ENCODE measurements at regions not wholly inside any gene's neighbourhood (a gene's known extent, or its start where the extent isn't known, plus 50 kb on each side); places are given as distances from the start of the nearest gene placed in this dataset.

DNA sequence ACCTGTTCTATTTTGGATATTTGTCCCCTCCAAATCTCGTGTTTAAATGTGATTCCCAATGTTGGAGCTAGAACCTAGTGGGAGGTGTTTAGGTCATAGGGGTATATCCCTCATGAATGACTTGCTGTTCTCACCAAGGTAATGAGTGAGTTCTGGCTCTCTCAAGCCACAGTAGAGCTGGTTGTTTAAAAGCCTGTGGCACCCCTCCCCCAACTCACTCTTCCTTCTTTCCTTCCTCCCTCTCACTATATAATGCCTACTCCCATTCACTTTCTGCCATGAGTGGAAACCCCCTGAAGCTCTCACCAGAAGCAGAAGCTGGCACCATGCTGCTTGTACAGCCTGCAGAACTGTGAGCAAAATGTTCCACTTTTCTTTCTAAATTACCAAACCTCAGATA, 341.1 kb downstream of the SI start:
- Histone ChIP-seq H3K27me3 (ENCODE audit: control insufficient read depth in 2 of 2, insufficient read depth in 2 of 2, low read length in 2 of 2) (no peaks in the 10 kb centered on the region), H3K9ac (replicated peaks; ENCODE audit: extremely low read depth, insufficient read depth, low read length) (no peak overlapping the region), H3K4me3 (replicated peaks in 1 of 3; ENCODE audit: insufficient read depth in 1 of 3, low read depth in 1 of 3, low read length in 3 of 3) (no peak overlapping the region), H3K79me2 (ENCODE audit: control insufficient read depth, insufficient read depth, low read length) (no peaks in the 10 kb centered on the region), H4K20me1 (replicated peaks; ENCODE audit: control insufficient read depth, extremely low read depth, insufficient read depth, low read length) (no peaks in the 10 kb centered on the region), H3K9me3 (replicated peaks; ENCODE audit: control insufficient read depth, insufficient read depth, low read length) (peaks cover 15% of the 10 kb centered on the region), H3K27ac (ENCODE audit: insufficient read depth, low read depth, low read length) (no peak overlapping the region), H3K4me1 (ENCODE audit: control insufficient read depth, extremely low read depth, insufficient read depth, low read length) (no peaks in the 10 kb centered on the region), H2AFZ (ENCODE audit: low read depth, low read length) (no peak overlapping the region), H3K36me3 (ENCODE audit: control insufficient read depth in 2 of 2, extremely low read depth in 1 of 2, insufficient read depth in 2 of 2, low read length in 2 of 2) (no peaks in the 10 kb centered on the region), H3K4me2 (ENCODE audit: insufficient read depth, low read length) (no peak overlapping the region), H3K9me1 (replicated peaks; ENCODE audit: control insufficient read depth, extremely low read depth, insufficient read depth, low read length) (no peaks in the 10 kb centered on the region)
- TF ChIP-seq EZH2 (IDR thresholded peaks at IDR 0.05; ENCODE audit: borderline replicate concordance, low read depth, low read length, severe bottlenecking) (no peak), FOS (IDR thresholded peaks at IDR 0.05; ENCODE audit: borderline replicate concordance, insufficient read depth, low read length) (no peak), MYC (IDR thresholded peaks at IDR 0.05; ENCODE audit: low read depth, low read length) (no peak), GATA2 (IDR thresholded peaks at IDR 0.05; ENCODE audit: insufficient read depth, insufficient read length, low read depth, low read length) (no peak), POLR2AphosphoS5 (IDR thresholded peaks at IDR 0.05; ENCODE audit: insufficient read depth, low read depth, low read length) (no peak), POLR2A (IDR thresholded peaks at IDR 0.05; ENCODE audit: low read depth, low read length) (no peak), JUN (IDR thresholded peaks at IDR 0.05; ENCODE audit: borderline replicate concordance, insufficient read depth, insufficient read length, low read depth) (no peak)
- TF ChIP-seq, protein P1, sequence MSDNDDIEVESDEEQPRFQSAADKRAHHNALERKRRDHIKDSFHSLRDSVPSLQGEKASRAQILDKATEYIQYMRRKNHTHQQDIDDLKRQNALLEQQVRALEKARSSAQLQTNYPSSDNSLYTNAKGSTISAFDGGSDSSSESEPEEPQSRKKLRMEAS (IDR thresholded peaks at IDR 0.05; ENCODE audit: insufficient read depth, insufficient read length): no peak
- TF ChIP-seq, protein P2, sequence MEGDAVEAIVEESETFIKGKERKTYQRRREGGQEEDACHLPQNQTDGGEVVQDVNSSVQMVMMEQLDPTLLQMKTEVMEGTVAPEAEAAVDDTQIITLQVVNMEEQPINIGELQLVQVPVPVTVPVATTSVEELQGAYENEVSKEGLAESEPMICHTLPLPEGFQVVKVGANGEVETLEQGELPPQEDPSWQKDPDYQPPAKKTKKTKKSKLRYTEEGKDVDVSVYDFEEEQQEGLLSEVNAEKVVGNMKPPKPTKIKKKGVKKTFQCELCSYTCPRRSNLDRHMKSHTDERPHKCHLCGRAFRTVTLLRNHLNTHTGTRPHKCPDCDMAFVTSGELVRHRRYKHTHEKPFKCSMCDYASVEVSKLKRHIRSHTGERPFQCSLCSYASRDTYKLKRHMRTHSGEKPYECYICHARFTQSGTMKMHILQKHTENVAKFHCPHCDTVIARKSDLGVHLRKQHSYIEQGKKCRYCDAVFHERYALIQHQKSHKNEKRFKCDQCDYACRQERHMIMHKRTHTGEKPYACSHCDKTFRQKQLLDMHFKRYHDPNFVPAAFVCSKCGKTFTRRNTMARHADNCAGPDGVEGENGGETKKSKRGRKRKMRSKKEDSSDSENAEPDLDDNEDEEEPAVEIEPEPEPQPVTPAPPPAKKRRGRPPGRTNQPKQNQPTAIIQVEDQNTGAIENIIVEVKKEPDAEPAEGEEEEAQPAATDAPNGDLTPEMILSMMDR (IDR thresholded peaks at IDR 0.05; ENCODE audit: extremely low read depth in 1 of 2, insufficient read depth in 1 of 2, low read depth in 1 of 2, low read length in 2 of 2): no peak
- FAIRE-seq (no peak), DNase-seq (ENCODE audit: low read depth, low spot score) (no peak)
- dilution Hi-C loops (cut with MboI; ENCODE audit: extremely low pct_ligation_motif_present, low sequenced_read_pairs) (no loop called here), intact Hi-C loops (cut with micrococcal nuclease) (no loop called here)
- POLR2A ChIA-PET: no interaction called here
- no TSS peak for BruUV-seq (replicated peaks)
- CTCF ChIA-PET: no interaction called here

Data from endothelial cell of umbilical vein (primary cell).